Stomach (tissue), 4 donors: ENCODE measurements at regions not wholly inside any gene's neighbourhood (a gene's known extent, or its start where the extent isn't known, plus 50 kb on each side); places are given as distances from the start of the nearest gene placed in this dataset.

ENCODE experiments used
- CTCF ChIP-seq, 7 experiments: fragments of 450-650 bp in 4 of 7; fragments of 200-600 bp in 3 of 7; sonication (generic) in 3 of 7; IDR thresholded peaks; one replicate each; pipeline ENCODE4 v1.5.1; 2016 to 2019; ENCODE audit warnings: antibody characterized with exemption in 7 of 7, control low read depth in 2 of 7, mild to moderate bottlenecking in 1 of 7
- POLR2A ChIP-seq, 4 donors: fragments of 450-650 bp; IDR thresholded peaks; one replicate each; pipeline ENCODE4 v1.6.1; 2016; ENCODE audit warnings: antibody characterized with exemption in 4 of 4, control low read depth in 2 of 4, mild to moderate bottlenecking in 1 of 4, moderate library complexity in 1 of 4
- POLR2AphosphoS5 ChIP-seq, 3 donors: sonication (generic); formaldehyde crosslinking; IDR thresholded peaks; one replicate each; pipeline ENCODE4 v1.6.1; 2016; ENCODE audit warnings: antibody characterized with exemption in 3 of 3

GRCh38 chr1:117702654-117703053, 96.8 kb downstream of the TENT5C start:
- TF ChIP-seq POLR2A (IDR thresholded peaks at IDR 0.05) (no peak), POLR2AphosphoS5 (IDR thresholded peaks at IDR 0.05) (no peak), CTCF (IDR thresholded peaks at IDR 0.05) (no peak)
